HEK293T (cell line): ENCODE measurements at regions not wholly inside any gene's neighbourhood (a gene's known extent, or its start where the extent isn't known, plus 50 kb on each side); places are given as distances from the start of the nearest gene placed in this dataset.

Experiments used
- CTCF ChIA-PET: fragments of 350-600 bp; formaldehyde crosslinking; extraction: SDS; loops from one replicate; lab custom pipeline; 2021; ENCODE audit warnings: antibody characterized with exemption, inconsistent platforms; lab: Yijun Ruan, JAX
- POLR2A ChIA-PET: fragments of 350-600 bp; formaldehyde crosslinking; extraction: SDS; loops from one replicate; lab custom pipeline; 2020; ENCODE audit warnings: antibody characterized with exemption, inconsistent platforms; lab: Yijun Ruan, JAX
- DNase-seq: peaks from one replicate; pipeline ENCODE4 v3.0.0; 2012; ENCODE audit warnings: mixed read lengths; ENCODE audit errors: extremely low spot score
- ARNT ChIP-seq: fragments of 450-650 bp; IDR thresholded peaks from 2 replicates; pipeline ENCODE4 v1.6.1; 2017; ENCODE audit warnings: mild to moderate bottlenecking
- BHLHE40 ChIP-seq: fragments of 450-650 bp; IDR thresholded peaks from 2 replicates; pipeline ENCODE4 v1.6.1; 2016; ENCODE audit warnings: mild to moderate bottlenecking, moderate library complexity, borderline replicate concordance
- CTBP1 ChIP-seq: fragments of 450-650 bp; IDR thresholded peaks from 2 replicates; pipeline ENCODE4 v1.6.1; 2016; ENCODE audit warnings: borderline replicate concordance
- ELF4 ChIP-seq: fragments of 450-650 bp; IDR thresholded peaks from 2 replicates; pipeline ENCODE4 v1.6.1; 2017; ENCODE audit warnings: antibody characterized with exemption
- FOXA1 ChIP-seq: fragments of 450-650 bp; IDR thresholded peaks from 2 replicates; pipeline ENCODE4 v1.6.1; 2016; ENCODE audit warnings: mild to moderate bottlenecking
- FOXK2 ChIP-seq: fragments of 450-650 bp; IDR thresholded peaks from 2 replicates; pipeline ENCODE4 v1.6.1; 2016; ENCODE audit warnings: mild to moderate bottlenecking
- FOXM1 ChIP-seq: fragments of 450-650 bp; IDR thresholded peaks from 2 replicates; pipeline ENCODE4 v1.6.1; 2017; ENCODE audit warnings: mild to moderate bottlenecking, borderline replicate concordance
- HDGF ChIP-seq: fragments of 450-650 bp; IDR thresholded peaks from 2 replicates; pipeline ENCODE4 v1.6.1; 2017; ENCODE audit warnings: antibody characterized with exemption, borderline replicate concordance
- L3MBTL2 ChIP-seq: fragments of 450-650 bp; conservative IDR thresholded peaks from 2 replicates; pipeline ENCODE4 v1.6.1; 2016; ENCODE audit warnings: mild to moderate bottlenecking
- LEF1 ChIP-seq: fragments of 450-650 bp; IDR thresholded peaks from 2 replicates; pipeline ENCODE4 v1.6.1; 2017; ENCODE audit warnings: mild to moderate bottlenecking, borderline replicate concordance
- NFRKB ChIP-seq: fragments of 450-650 bp; IDR thresholded peaks from 2 replicates; pipeline ENCODE4 v1.6.1; 2016; ENCODE audit warnings: mild to moderate bottlenecking, moderate library complexity
- SP1 ChIP-seq: fragments of 450-650 bp; IDR thresholded peaks from 2 replicates; pipeline ENCODE4 v1.6.1; 2017
- SUZ12 ChIP-seq: fragments of 450-650 bp; IDR thresholded peaks from 2 replicates; pipeline ENCODE4 v1.6.1; 2016; ENCODE audit warnings: mild to moderate bottlenecking
- TARDBP ChIP-seq: fragments of 450-650 bp; IDR thresholded peaks from 2 replicates; pipeline ENCODE4 v1.6.1; 2016
- ZNF384 ChIP-seq: fragments of 450-650 bp; IDR thresholded peaks from 2 replicates; pipeline ENCODE4 v1.6.1; 2016
- TF ChIP-seq, protein P1 (sequence below): fragments of 450-650 bp; IDR thresholded peaks from 2 replicates; pipeline ENCODE4 v1.6.1; 2016

DNA sequence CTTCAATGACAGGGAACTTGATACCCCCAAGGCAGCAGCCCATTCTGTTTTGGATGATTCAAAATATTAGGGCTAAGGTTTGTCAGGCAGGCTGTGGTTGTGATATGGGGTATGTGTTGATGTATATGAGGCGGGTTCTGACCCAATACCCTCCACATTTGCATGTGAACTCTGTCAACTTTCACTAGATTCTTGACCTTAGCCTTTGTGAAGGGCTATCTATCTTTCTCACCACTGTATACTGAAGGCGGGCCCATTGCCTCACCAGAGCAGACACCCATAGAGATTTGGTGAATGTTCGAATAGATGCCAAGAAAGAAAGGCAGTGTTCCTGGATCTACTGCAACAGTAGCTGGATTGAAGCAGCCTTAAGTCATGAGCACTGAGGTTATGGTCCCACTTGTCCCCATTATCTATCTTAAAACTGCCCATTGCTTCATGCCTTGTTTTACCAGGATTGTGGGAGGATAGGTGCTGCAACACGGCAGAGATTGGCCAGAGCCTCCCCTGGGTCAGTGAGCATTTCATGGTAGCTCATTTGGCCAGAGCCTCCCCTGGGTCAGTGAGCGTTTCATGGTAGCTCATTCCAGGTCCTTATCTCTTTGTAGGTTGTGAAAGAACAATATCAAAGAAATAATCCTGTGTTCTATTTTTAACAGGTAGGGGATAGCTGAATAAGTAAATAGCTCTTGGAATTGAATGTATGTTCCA, 399.6 kb downstream of the TMEM135 start:
- no peak for DNase-seq
- ChIA-PET POLR2A (no interaction called here), CTCF (no interaction called here)
- TF ChIP-seq L3MBTL2 (no peak), TARDBP (no peak), FOXK2 (no peak), FOXA1 (no peak), ZNF384 (no peak), NFRKB (no peak), SP1 (no peak), ELF4 (no peak), CTBP1 (no peak)
- TF ChIP-seq, protein P1, sequence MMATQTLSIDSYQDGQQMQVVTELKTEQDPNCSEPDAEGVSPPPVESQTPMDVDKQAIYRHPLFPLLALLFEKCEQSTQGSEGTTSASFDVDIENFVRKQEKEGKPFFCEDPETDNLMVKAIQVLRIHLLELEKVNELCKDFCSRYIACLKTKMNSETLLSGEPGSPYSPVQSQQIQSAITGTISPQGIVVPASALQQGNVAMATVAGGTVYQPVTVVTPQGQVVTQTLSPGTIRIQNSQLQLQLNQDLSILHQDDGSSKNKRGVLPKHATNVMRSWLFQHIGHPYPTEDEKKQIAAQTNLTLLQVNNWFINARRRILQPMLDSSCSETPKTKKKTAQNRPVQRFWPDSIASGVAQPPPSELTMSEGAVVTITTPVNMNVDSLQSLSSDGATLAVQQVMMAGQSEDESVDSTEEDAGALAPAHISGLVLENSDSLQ = no peak

DNA sequence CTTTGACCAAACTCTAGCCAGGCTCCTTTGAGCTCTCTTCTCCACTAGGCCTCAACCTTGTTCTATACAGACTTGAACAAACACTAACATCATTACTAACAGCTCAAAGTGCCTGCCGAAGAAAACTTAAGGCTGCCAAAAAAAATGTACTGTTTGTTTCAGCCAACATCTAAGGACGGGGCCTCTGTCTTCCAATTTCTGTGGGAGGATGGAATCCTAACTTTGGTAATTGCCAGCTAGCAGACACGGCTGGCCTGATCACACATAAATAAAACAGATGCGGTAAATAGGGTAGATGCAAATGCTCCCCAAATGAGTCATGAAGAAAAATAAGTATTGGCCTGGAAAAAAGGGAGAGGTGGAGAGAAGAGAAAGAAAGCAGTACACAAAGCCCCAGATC, 394.3 kb downstream of the TMEM135 start:
- ChIA-PET POLR2A (no interaction called here), CTCF (interaction anchor here (1.9 kb wide), 1 partner anchor 11 kb away, joined by 11 read pairs; no protein-coding TSS in a partner anchor)
- TF ChIP-seq ARNT (no peak), FOXM1 (no peak), HDGF (no peak), LEF1 (no peak), SP1 (no peak), SUZ12 (no peak), FOXK2 (no peak), TARDBP (no peak), NFRKB (no peak), BHLHE40 (no peak), CTBP1 (no peak), L3MBTL2 (no peak), ELF4 (no peak), FOXA1 (no peak)
- TF ChIP-seq, protein P1 = no peak
- no peak for DNase-seq

- ChIA-PET POLR2A (no interaction called here), CTCF (interaction anchor here (1.9 kb wide), 1 partner anchor 10 kb away, joined by 11 read pairs; no protein-coding TSS in a partner anchor)
- no peak for DNase-seq
- no peak for TF ChIP-seq SUZ12
- TF ChIP-seq NFRKB = no peak
- TF ChIP-seq FOXM1 = no peak
- TF ChIP-seq, protein P1 = no peak
- no peak for TF ChIP-seq HDGF
- TF ChIP-seq ZNF384 = no peak
- TF ChIP-seq TARDBP = no peak
- TF ChIP-seq ARNT = no peak
- no peak for TF ChIP-seq CTBP1
- no peak for TF ChIP-seq BHLHE40
- no peak for TF ChIP-seq SP1
- TF ChIP-seq FOXA1 = no peak
- no peak for TF ChIP-seq L3MBTL2
- no peak for TF ChIP-seq FOXK2
- no peak for TF ChIP-seq LEF1
Observed at GRCh38 chr11:87431392-87431791, 393.7 kb downstream of the TMEM135 start.

GRCh38 chr11:87430821-87431220, 393.1 kb downstream of the TMEM135 start:
- ChIA-PET CTCF (no interaction called here), POLR2A (no interaction called here)
- no peak for TF ChIP-seq ZNF384
- DNase-seq = no peak

DNA sequence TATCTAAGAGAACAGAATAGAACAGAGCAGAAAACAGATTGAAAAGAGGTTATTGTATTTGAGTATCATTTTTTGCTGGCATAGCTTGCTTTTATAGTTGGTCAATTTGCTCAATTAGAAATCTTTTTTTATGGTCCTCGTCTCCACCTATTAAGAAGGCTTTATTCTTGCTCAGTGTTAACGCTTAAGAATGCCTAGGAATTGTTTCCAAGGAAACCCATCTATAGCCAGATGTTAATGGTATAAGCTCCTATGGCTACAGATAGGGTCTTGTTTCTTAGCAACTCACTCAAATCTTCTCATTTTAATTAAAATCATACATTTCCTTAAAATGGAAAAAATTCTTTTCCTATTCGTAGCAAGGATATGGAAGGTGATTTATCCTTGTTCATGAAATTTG, 392.3 kb downstream of the TMEM135 start:
- CTCF ChIA-PET = no interaction called here
- DNase-seq = no peak
- POLR2A ChIA-PET = no interaction called here
- TF ChIP-seq FOXA1 (no peak), ELF4 (no peak), FOXM1 (no peak), L3MBTL2 (no peak), TARDBP (no peak), LEF1 (no peak), BHLHE40 (no peak), CTBP1 (no peak), NFRKB (no peak), FOXK2 (no peak), ZNF384 (no peak), ARNT (no peak), SUZ12 (no peak), HDGF (no peak), SP1 (no peak)
- TF ChIP-seq, protein P1 = no peak

GRCh38 chr11:87428266-87428665, 390.5 kb downstream of the TMEM135 start:
- TF ChIP-seq FOXA1 (no peak), BHLHE40 (no peak)
- ChIA-PET POLR2A (no interaction called here), CTCF (interaction anchor here (0.6 kb wide), 1 partner anchor 1714 kb away, joined by 3 read pairs; no protein-coding TSS in a partner anchor)
- DNase-seq = no peak
